WI38 (cell line): ENCODE measurements at regions not wholly inside any gene's neighbourhood (a gene's known extent, or its start where the extent isn't known, plus 50 kb on each side); places are given as distances from the start of the nearest gene placed in this dataset.
"Not testable (repeated sequence)": the region's sequence is repeated elsewhere in the genome, so short reads cannot be mapped to it uniquely, and the experiment has no call there.

Experiments
- H3K4me3 ChIP-seq: 2 replicates; pipeline ENCODE4 v1.5.1; 2011; ENCODE audit warnings: low read depth, mild to moderate bottlenecking, control low read depth, low read length
- TF ChIP-seq, protein P1 (sequence below): IDR thresholded peaks from 2 replicates; pipeline ENCODE4 v1.5.1; 2012; ENCODE audit warnings: low read depth, mild to moderate bottlenecking, control low read depth, low read length

DNA sequence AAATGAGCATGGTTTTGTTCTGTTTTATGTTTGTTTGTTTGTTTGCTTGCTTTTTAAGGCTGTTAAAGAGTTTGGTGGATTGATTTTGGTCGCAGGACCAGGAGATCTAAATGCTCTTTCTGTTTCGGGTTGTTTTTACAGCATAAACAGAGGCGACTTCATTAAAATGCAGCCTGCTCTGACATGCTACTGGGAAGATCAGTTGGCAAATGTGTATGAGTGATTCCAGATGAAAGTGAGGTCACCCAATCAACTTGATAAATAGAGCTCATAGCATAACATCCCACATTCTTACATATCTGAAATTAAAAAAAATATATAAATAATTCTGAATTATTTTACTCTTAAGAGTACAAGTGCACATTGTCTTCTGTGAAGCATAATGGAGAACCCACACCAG, 947.7 kb downstream of the GALC start:
- TF ChIP-seq, protein P1, sequence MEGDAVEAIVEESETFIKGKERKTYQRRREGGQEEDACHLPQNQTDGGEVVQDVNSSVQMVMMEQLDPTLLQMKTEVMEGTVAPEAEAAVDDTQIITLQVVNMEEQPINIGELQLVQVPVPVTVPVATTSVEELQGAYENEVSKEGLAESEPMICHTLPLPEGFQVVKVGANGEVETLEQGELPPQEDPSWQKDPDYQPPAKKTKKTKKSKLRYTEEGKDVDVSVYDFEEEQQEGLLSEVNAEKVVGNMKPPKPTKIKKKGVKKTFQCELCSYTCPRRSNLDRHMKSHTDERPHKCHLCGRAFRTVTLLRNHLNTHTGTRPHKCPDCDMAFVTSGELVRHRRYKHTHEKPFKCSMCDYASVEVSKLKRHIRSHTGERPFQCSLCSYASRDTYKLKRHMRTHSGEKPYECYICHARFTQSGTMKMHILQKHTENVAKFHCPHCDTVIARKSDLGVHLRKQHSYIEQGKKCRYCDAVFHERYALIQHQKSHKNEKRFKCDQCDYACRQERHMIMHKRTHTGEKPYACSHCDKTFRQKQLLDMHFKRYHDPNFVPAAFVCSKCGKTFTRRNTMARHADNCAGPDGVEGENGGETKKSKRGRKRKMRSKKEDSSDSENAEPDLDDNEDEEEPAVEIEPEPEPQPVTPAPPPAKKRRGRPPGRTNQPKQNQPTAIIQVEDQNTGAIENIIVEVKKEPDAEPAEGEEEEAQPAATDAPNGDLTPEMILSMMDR, result no peak
- H3K4me3 ChIP-seq, result no peak overlapping the region

- no peak overlapping the region for H3K4me3 ChIP-seq
- TF ChIP-seq, protein P1, result no peak
Observed at GRCh38 chr14:87044807-87045206, 948.2 kb downstream of the GALC start.

GRCh38 chr14:87043667-87044200, 949.2 kb downstream of the GALC start:
- H3K4me3 ChIP-seq, result no peak overlapping the region
- TF ChIP-seq, protein P1, result no peak

DNA sequence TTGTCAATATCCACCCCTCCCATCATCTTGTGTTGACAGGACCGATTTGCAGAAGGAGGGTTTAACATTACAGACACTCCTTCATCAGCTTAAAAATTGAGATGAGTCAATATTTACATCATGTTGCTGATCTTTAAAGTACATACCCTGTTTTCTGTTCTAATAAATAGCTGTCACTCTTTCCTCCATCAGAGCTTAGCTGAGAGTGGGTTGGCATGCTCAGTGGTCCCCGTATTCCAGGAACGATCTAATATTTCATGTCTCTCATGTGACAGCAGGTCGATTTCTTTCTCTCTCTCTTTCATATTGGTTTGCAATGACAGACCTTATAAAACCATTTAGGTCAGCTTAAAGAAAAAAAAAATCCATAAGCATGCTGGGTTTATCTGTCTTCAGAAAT, 950.6 kb downstream of the GALC start:
- TF ChIP-seq, protein P1, result no peak
- H3K4me3 ChIP-seq, result no peak overlapping the region

GRCh38 chr14:87041290-87042020, 951.5 kb downstream of the GALC start:
- H3K4me3 ChIP-seq, result no peak overlapping the region
- TF ChIP-seq, protein P1, result no peak

- TF ChIP-seq, protein P1, result no peak
Observed at GRCh38 chr14:87034680-87035079, 958.3 kb downstream of the GALC start.

GRCh38 chr14:87030197-87030596, 962.8 kb downstream of the GALC start:
- H3K4me3 ChIP-seq, result no peak overlapping the region
- TF ChIP-seq, protein P1, result no peak

More at GRCh38 chr14:87034680-87035079, 958.3 kb downstream of the GALC start:
- H3K4me3 ChIP-seq, result no peak overlapping the region

DNA sequence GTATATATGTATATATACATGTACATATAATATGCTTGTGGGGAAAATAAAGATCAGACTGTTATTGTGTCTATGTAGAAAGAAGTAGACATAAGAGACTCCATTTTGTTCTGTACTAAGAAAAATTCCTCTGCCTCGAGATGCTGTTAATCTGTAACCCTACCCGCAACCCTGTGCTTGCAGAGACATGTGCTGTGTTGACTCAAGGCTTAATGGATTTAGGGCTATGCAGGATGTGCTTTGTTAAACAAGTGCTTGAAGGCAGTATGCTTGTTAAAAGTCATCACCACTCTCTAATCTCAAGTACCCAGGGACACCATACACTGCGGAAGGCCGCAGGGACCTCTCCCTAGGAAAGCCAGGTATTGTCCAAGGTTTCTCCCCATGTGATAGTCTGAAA, 972.9 kb downstream of the GALC start:
- not testable (repeated sequence) for H3K4me3 ChIP-seq
